DMS79 treated with DMSO at 0.1 percent for 48 hours (cell line): ENCODE measurements at regions not wholly inside any gene's neighbourhood (a gene's known extent, or its start where the extent isn't known, plus 50 kb on each side); places are given as distances from the start of the nearest gene placed in this dataset.

Experiments used
- DNase-seq: peaks from one replicate; lab custom pipeline; 2025; lab: John Stamatoyannopoulos, UW

- no peak for DNase-seq
These were observed 270.1 kb downstream of the SOX9 start for GRCh38 chr17:72390675-72391508.

DNA sequence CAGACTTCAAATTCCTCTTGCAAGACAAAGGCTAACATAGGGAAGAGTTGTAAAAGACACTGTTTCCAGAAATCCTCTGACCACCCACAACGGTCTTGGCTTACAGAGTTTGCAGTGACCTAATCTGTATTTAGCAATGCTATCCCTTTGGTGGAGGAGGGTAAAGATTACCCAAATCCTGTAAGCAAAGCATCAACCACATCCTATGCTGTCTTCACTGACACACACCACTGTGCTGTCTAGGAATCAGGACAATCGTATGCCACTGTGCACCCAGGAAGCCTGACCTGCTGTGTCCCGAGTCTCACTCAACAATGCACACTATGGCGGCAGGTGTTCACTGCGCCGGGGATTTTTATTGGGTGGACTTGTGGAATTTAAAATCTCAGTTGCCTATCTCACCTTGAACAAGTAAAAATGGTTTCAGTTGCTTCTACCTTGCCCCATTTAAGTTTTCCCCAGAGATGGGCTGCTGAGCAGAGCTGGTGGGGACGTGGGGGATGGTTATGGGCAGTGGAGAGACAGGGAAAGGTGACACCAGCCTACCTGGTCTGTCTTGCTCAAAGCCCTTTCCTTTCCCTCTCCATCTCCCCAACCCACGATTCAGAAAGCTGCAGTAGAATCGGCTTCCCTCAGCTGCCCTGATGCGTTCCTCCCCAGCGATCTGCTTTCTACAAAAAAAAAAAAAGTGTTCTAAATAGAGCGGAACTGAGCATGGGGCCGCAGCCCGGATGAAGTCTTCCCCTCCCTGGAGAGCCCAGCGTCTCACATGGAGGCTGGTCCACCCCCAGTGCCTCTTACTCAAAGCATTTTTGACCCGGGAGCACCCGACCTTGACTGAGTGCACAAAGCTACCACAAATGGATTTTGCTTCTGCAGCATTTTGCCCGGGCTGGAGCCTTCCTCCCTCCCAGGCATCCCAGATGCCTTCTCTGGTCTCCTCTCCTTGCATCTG is 271.5 kb downstream of the SOX9 start:
- peak; percentile 71 for DNase-seq

DNA sequence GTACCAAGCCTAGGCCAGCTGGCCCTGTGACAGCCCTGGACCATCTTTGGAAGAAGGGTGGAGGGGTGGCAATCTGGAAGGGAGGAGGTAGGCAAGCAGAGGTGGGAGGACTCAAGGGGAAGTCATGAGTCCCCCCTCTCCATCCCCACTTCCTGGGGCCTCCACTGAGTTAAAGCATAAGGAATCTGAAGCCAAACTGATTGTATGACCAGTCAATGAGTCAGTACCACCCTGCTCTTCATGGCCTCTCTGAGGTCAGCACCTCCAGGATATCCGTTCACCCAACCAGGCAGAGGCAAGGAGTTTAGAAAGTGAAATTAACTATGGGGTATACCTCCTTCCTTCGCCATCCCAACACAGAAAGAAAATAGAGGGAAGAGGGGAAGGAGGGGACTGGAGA is 272.7 kb downstream of the SOX9 start:
- no peak for DNase-seq

DNA sequence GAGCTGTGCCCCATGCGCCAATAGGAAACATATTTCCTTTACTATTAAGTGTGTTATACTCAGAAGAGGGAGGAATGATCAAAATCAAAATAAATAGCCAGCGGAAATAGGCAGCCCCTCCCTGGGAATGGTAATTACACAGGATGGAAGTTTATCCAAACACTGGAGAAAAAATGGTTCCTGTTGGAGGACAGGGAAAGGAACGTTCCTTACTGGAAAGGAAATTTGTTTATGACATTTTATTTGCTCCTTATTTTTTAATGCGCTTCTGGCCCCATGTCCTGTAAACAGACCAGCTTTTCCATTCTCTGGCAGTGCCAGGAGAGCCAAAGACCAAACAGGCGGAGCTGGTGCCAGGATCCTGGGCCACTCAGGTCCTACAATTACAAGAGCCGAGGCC is 273.7 kb downstream of the SOX9 start:
- no peak for DNase-seq

- no peak for DNase-seq
These were observed 275.3 kb downstream of the SOX9 start for GRCh38 chr17:72396121-72396520.

DNA sequence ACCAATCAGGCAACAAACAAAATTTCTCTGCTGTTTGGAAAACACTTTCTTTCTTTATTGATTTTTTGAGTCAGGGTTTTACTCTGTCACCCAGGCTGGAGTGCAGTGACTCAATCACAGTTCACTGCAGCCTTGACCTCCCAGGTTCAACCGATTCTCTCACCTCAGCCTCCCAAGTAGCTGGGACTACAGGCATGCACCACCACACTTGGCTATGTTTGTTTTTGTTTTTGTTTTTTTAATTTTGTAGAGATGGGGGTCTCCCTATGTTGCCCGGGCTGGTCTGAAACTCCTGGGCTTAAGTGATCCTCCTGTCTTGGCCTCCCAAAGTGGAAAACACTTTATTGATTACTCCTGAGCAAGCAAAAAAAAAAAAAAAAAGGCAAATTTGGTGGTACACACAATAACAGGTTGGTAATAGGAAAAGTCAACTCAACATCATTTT is 276.4 kb downstream of the SOX9 start:
- DNase-seq: no peak

- DNase-seq: no peak
These were observed 276.9 kb downstream of the SOX9 start for GRCh38 chr17:72397687-72398086.

- no peak for DNase-seq
These were observed 278.3 kb downstream of the SOX9 start for GRCh38 chr17:72399023-72399607.

GRCh38 chr17:72399608-72400487 is 279.0 kb downstream of the SOX9 start:
- no peak for DNase-seq

DNA sequence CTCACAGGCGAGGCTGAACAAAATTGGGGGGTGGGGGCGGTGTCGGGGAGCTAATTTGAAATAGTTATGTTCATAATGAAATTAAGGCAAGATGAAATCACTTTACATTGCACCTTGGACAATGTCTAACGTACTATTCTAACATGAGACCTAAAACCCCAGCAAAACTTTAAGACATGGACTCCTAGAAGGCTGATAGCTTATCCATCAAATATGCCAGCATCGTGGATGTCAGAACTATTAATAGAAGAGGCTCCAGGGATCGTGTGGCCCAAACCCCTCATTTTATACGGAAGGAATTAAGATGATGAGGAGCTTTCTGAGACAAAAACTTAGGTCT is 279.6 kb downstream of the SOX9 start:
- no peak for DNase-seq

- peak; percentile 1 for DNase-seq
These were observed 280.0 kb downstream of the SOX9 start for GRCh38 chr17:72400863-72401262.

GRCh38 chr17:72401883-72402726 is 281.3 kb downstream of the SOX9 start:
- no peak for DNase-seq

DNA sequence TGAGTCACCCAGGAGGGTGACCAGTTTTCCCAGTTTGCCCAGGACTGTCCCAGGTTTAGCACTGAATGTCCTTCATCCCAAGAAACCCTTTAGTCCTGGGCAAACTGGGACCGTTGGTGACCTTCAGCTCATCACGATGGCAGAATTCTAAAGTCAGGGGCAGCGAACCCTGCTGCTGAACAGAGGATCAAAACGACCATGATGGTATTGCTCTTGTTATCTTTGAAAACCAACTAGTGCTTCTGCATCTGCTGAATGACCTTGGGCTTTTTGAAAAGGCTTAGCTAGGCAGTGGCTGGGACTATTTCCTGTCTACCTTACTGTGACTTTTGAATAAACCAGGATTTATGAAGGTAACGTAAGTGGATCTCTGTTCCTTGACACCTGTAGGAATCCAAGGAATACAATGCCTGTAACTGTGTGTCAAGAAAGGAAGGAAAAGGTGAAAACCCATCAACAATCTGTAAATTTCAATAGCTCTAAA is 281.9 kb downstream of the SOX9 start:
- DNase-seq: no peak

- no peak for DNase-seq
These were observed 282.9 kb downstream of the SOX9 start for GRCh38 chr17:72403713-72404209.

DNA sequence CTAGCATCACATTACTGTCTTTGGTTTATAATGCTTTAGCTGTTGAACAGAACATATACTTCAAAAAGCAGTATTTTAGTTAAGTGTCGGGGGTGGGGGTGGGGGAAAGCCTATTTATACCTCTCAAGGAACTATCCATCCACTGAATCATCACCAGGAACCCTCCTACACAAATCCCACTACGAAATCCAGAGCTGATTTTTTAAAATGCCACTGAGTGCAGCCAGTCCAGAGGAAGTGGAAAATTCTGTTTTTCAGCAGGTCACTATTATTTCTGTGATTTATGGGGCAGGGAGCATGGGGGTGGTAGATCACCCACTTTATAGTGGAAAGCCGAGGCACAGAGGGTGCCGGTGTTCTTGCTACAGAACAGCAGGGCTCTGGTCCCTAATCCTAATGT is 284.1 kb downstream of the SOX9 start:
- no peak for DNase-seq

DNA sequence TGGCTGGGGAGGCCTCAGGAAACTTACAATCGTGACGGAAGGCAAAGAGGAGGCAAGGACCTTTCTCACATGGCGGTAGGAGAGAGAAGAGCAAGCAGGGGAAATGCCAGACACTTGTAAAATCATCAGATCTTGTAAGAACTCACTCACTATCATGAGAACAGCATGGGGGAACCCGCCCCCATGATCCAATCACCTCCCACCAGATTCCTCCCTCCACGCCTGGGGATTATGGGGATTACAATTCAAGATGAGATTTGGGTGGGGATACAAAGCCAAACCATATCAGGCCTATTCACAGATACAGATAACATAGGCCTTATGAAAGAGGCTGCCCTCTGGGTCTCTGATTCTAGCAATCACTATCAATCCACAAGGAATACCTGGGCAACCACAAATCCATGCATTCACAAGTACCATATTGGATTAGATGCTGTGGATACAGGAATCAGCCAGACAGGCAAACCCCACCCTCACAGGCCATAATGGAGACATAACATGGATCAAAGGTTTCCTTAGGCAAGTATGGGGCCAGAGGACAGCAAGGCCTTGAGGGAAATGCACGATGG is 284.9 kb downstream of the SOX9 start:
- DNase-seq: no peak

DNA sequence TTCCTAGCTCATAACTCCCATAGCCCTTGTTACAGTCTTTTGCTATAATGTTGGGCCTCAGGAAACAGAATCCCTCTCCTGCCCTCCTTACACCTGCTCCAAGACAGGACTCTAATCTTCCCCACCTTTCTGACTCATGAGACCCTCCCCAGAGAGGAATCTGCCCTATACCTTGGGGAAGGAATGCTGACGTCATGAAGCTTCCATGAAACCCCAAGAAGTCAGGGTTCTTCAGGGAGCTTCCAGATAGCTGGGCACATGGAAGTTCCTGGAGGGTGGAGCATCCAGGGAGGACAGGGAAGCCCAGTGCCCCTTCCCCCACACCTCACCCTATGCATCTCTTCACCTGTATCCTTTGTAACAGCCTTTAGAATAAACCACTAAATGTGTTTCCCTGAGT is 285.7 kb downstream of the SOX9 start:
- DNase-seq: no peak

DNA sequence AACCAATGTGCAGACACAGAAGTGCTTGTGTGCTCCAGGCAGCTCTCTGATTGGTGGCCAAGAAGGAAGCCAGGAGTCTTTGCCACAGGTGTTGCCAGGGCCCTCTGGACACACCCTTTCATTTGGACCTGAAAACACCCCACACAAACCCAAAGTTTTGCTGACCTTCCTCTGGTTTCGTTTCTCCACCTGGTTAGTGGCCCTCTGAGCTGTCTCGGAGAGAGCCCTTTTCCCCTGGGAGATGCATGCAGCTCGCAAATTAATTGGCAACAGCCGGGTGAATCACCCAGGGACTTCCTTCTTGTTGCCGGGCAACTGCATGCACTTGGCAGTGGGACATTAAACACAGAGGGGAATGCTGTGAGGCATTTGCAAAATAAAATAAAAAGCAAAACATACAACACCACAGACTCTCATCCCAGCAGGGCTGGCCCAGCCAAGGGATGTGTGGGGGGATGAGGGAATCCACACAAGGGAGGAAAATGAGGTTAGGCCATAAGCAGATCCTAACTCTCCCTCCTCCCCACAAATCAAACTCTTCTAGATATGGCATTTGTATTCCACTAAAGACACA is 286.6 kb downstream of the SOX9 start:
- peak; percentile 56 for DNase-seq

DNA sequence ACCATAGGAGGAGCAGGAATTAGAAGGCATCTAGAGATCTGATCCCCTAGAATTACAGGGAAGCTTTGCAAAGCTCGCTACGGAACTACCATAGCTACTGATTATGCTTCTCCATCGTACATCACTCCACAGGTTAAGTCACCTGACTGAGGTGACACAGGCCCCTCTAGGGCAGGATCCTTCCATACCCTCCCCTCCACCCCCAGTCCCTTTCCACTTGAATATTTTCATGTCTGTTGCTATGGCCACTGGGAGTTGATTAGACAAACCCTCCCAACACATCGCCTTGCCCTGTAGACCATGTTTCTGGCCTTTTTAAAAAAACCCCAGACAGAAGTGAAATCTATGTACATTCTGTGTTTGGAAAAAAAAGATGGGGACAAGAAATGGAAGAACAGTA is 287.1 kb downstream of the SOX9 start:
- no peak for DNase-seq

DNA sequence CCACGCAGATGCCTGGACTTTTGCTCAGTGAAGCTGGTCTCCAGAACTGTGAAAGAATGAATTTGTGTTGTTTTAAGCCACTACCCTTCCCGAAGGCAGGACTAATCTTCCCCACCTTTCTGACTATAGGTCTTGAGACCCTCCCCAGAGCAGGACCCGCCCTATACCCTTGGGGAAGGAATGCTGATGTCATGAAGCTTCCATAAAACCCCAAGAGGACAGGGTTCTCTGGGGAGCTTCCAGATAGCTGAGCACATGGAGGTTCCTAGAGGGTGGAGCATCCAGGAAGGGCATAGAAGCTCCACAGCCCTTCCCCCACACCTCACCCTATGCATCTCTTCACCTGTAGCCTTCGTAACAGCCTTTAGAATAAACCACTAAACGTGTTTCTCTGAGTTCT is 287.8 kb downstream of the SOX9 start:
- DNase-seq: no peak
